Superior temporal gyrus (tissue), 1 donor: ENCODE measurements at regions not wholly inside any gene's neighbourhood (a gene's known extent, or its start where the extent isn't known, plus 50 kb on each side); places are given as distances from the start of the nearest gene placed in this dataset.
"Not testable (repeated sequence)": the region's sequence is repeated elsewhere in the genome, so short reads cannot be mapped to it uniquely, and the experiment has no call there.

Source experiments
- DNase-seq: peaks from one replicate; pipeline ENCODE4 v3.0.0-alpha.2; 2016; ENCODE audit errors: extremely low spot score

DNA sequence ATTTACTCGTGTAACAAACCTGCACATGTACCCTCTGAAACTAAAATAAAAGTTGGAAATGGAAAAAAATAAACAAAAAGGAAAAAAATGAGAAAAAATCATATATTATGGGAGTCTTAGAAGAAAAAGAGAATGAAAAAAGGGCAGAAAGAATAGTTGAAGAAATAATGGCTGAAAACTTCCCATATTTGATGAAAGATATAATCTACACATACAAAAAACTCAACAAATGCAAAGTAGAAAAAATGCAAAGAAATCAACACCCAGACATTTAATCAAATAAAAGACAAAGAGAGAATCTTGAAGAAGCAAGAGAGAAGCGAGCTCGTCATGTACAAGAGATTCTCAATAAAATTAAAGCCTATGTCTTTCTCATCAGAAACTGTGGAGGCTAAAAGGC lies 73.8 kb downstream of the SLC25A46 start:
- no peak for DNase-seq

GRCh38 chr5:110815916-110816605 lies 77.3 kb downstream of the SLC25A46 start:
- no peak for DNase-seq

GRCh38 chr5:110817459-110817858 lies 78.7 kb downstream of the SLC25A46 start:
- DNase-seq, result no peak

DNA sequence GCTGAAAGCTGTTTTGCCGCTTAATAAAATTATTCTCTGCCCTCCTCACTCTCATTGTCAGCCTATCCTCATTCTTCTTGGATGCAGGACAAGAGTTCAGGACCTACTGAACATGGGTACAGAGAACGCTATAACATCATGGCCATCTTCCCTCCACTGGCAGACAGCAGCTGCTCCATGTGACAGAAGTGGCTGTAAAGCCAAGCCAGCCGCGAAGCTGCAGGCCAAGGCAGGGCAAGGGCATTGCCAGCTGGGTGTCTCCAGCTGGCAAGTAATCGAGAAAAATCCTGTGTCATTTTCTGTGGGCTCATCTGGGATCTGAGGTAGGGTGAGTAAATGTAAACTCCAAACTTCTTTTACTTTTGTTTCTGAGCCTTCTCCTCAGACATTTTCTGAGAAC lies 84.8 kb downstream of the SLC25A46 start:
- no peak for DNase-seq

DNA sequence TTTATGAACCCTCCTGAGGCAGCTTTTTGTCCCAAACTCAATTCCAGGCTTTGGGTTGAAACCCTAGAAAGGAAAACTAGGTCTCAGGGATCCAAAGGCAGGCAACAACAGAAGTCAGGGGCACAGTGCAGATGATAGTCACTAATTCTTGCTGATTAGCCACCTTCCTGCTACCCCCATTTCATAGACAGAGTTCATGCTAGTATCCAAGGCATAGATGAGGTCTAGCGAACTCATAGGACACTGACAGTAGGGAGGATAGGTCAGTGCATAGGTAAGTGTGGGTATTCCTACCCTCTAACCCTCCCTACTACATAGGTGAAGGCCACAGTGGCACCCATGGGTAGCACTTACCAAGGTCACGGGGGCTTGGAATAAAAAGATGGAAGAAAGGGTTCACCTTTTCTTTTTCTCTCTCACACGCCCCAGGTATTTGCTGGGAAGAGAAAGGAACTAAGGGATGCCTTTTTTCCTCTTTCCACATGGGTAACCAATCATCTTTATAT lies 86.2 kb downstream of the SLC25A46 start:
- DNase-seq, result no peak

DNA sequence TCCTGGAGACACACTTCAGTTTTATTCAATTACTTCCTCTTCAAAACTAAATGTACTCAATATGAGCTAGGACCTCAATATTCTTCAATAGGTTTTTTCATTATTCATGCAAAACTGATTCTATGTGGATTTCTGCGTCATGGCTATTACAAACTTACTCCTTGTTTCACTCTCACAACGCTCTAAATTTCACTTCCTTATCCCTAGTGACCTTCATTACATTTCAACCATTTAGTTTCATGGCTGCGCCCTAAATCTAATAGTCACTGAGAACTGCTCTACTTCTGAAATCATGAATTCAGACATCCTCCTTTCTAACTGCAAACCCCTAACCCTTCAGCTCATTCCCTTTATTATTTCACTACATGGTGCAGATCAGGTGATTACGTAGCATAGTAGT lies 93.9 kb downstream of the SLC25A46 start:
- no peak for DNase-seq

GRCh38 chr5:110834933-110835332 lies 96.1 kb downstream of the SLC25A46 start:
- not testable (repeated sequence) for DNase-seq

DNA sequence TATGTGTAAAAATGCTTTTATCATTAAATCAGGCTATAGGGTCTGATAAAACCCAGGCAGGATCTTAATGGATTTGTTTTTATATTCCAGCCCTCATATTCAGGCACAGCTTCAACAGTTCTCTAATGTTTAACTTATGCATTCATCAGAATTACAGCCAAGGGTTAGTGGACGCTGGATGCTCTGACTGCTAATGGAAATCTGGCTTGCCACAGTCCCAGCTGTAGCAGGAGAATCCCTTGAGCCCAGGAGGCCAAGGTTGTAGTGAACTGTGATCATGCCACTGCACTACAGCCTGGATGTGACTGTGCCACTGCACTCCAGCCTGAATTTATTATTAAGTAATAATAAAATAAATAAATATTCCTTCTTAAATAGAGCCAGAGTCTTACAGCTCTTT lies 98.0 kb downstream of the SLC25A46 start:
- DNase-seq, result no peak

DNA sequence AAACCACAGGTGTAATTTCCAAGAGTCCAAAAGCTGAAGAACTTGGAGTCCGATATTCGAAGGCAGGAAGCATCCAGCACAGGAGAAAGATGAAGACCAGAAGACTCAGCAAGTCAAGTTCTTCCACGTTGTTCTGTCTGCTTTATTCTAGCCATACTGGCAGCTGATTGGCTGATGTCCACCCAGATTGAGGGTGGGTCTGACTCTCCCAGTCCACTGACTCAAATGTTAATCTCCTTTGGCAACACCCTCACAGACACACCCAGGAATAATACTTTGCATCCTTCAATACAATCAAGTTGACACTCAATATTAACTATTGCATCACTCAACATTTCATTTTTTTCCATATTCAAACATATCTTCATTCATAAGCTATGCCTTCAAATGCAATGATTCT lies 99.5 kb downstream of the SLC25A46 start:
- not testable (repeated sequence) for DNase-seq

GRCh38 chr5:110838961-110839360 lies 100.2 kb downstream of the SLC25A46 start:
- DNase-seq, result no peak

- DNase-seq, result no peak
These were observed 101.6 kb downstream of the SLC25A46 start for GRCh38 chr5:110840347-110840960.

GRCh38 chr5:110841137-110841536 lies 102.3 kb downstream of the SLC25A46 start:
- DNase-seq, result no peak

DNA sequence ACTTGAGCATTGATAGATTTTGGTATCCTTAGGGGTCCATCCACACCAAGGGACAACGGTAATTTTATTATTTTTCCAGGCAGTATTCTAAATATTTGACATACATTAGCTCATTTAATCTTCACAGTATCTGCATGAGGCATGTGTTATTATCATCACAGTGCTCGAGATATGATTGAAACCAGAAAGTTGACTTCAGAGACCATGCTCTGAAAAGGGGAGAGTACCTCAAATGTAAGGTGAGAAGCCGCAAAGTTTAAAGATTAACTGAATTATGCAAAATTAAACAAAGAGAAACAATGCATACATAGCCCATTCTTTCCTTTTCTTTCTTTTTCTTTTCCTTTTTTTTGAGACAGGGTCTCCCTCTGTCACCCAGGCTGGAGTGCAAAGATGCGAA lies 104.1 kb downstream of the SLC25A46 start:
- no peak for DNase-seq

DNA sequence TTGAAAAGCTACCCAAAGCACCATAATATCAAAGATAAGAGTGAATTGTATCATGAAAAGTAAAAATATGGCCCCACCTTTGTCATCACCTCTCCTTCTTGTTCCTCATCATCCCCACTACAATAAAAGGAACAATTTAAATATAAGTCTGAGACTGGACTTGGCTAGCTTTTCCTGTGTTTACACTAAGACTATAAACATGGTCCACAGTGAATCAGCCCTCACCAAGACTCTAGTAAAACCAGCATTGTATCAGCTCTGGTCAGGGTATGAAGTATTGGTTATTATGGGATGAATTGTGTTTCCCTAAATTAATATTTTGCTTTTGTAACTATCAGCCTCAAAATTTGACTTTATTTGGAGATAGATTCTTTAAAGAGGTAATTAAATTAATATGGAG lies 105.4 kb downstream of the SLC25A46 start:
- DNase-seq, result no peak

DNA sequence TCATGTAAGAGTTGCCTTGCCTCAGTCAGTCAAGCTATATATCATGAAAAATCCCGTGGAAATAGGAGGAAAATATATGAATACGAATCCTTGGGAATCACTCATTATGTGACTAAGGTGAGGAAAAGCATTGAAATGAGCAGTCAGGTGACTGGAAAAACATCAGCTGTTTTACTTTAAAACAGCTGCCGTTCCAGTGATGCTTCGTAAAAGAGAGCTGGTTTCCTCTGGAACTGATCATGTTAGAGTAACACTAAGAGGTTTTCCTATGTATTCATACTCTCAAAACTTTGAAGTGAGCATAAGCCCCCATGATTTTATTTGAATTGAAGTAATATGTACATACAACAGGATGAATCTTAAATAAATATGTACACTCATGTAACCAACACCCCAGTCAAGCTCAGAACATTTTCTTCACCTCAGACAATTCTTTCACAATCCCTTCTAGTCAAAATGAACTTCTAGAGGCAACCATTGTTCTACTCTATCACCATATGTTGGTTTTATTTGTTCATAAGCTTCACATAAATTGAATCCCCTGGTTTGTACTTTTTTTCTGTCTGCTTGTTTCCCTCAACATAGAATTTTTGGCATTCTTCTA lies 107.7 kb downstream of the SLC25A46 start:
- no peak for DNase-seq

- DNase-seq, result no peak
These were observed 112.5 kb downstream of the SLC25A46 start for GRCh38 chr5:110851357-110851756.

- DNase-seq, result no peak
These were observed 113.2 kb downstream of the SLC25A46 start for GRCh38 chr5:110852053-110852452.

DNA sequence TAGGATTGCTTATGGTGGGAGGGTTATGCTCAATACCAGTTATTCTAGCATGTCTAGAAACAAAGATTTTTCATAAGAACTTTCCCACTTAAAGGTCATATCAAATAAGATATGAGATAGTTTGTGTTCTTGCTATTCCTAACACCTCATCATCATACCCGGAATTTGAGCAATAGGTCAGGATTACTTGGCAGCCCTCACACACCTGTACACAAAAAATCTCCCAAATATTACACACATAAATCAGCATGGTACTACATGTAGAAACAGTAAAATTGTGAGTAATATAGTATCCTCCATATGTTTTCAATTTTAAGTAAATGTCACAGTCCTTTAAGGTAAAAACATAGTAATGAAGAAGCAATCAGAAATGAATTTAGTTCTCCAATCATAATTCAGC lies 113.7 kb downstream of the SLC25A46 start:
- DNase-seq, result no peak

DNA sequence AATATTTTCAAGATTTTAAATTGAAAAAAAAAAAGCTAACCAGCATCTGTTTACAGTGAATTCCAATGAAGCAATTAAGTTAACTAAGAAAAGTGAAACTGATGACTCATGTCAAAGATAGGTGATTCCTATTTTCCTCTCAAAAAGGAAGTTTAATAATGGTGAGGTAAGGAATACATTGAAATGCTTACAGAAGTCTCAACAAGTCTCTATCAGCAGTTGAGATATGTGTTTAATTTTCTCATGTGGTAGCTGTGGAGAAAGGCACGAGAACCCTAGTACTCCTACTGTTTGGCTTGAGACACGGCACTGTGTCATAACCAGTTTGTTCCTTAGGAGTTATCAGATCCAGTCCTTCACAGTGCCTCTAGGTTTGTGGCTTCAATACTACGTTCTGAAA lies 114.5 kb downstream of the SLC25A46 start:
- no peak for DNase-seq

- no peak for DNase-seq
These were observed 115.4 kb downstream of the SLC25A46 start for GRCh38 chr5:110854200-110854599.

- DNase-seq, result no peak
These were observed 117.2 kb downstream of the SLC25A46 start for GRCh38 chr5:110855961-110856360.

DNA sequence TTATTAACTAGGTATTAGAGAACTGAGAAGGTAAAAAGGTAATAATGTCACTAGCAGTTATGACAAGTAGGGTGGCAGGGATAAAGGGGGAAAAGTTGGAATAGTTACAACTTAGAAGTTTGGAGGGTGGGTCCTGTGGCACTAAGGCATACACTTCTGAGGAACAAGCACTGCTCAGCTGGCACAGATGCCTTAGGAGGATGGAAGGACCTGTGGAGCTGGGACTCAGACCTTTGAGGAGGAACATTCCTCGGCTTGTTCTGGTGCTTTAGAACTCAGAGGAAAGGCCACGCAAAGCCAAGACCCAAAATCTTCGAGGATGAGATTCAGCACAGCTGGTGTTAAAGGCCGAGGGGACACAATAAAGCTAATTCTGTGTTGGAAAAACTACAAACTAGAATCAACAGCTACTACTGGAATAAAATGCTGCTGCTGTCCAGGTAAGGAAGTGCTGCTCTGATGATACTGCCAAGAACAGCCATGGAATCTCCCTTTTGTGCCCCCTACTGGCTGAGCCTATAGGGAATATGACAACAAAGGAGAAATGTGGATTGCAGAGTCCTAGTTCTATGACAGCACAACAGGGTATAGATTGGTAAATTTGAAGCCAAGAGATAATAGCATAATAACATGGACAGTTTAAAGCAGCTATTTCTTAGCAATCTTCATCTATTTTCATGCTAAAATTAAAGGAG lies 126.7 kb downstream of the SLC25A46 start:
- no peak for DNase-seq

DNA sequence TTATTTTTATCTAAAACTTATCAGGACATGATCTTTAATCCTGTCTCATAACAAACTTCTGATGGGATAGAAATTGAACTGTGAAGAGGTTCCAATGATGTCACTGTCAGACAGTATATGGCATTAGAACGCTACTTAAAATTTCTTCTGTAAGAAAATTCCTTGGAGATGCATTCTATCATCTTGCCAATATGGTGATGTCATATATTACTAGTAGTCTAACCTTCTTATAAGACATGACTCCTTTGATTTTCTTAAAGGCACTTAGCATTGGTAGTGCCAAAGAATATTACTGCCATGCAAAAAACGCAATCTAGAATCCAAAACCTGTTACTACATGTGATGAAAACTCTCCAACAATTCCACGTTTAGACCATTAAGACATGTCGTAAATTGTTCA lies 131.1 kb downstream of the SLC25A46 start:
- DNase-seq, result no peak
